B cell (primary cell): ENCODE measurements at regions not wholly inside any gene's neighbourhood (a gene's known extent, or its start where the extent isn't known, plus 50 kb on each side); places are given as distances from the start of the nearest gene placed in this dataset.

Experiments used
- ATAC-seq: fragments of 200-7000 bp; cut with Tn5 transposase; one replicate; pipeline ENCODE4 v1.10.0; 2021; ENCODE audit warnings: low read depth, mild to moderate bottlenecking, moderate number of reproducible peaks, moderate library complexity
- CTCF ChIA-PET: fragments of 350-600 bp; sonication (Branson Sonifier 250); formaldehyde crosslinking; loops from one replicate; lab custom pipeline; 2021; ENCODE audit warnings: antibody characterized with exemption, inconsistent platforms; lab: Charles Lee
- POLR2A ChIA-PET: fragments of 350-600 bp; sonication (Branson Sonifier 250); formaldehyde crosslinking; loops from one replicate; lab custom pipeline; 2021; ENCODE audit warnings: antibody characterized with exemption; lab: Charles Lee
- DNase-seq: peaks from one replicate; pipeline ENCODE4 v3.0.0; 2013
- H2AFZ ChIP-seq: 2 replicates; pipeline ENCODE4 v1.6.1; 2012; ENCODE audit warnings: mild to moderate bottlenecking, low read depth, low read length; ENCODE audit not compliant: insufficient read depth, poor library complexity, severe bottlenecking
- H3K27ac ChIP-seq, 2 donors: 1 replicate in 1 of 2; 2 replicates in 1 of 2; pipeline ENCODE4 v1.5.1; 2012 to 2013; ENCODE audit warnings: low read length in 2 of 2, mild to moderate bottlenecking in 2 of 2, moderate library complexity in 1 of 2
- H3K27me3 ChIP-seq, 4 experiments: fragments of 200-600 bp in 1 of 4; sonication (generic) in 1 of 4; replicated peaks in 1 of 4; 1 replicate in 2 of 4; 2 replicates in 2 of 4; pipeline versions ENCODE4 v1.6.1 to v1.7.0; 2013 to 2016; ENCODE audit warnings: low read length in 3 of 4, mild to moderate bottlenecking in 2 of 4, mixed read lengths in 1 of 4, moderate library complexity in 1 of 4; ENCODE audit not compliant: insufficient read depth in 4 of 4, control insufficient read depth in 3 of 4; ENCODE audit errors: control extremely low read depth in 1 of 4
- H3K36me3 ChIP-seq, 2 experiments: replicated peaks in 1 of 2; 1 replicate in 1 of 2; 2 replicates in 1 of 2; pipeline versions ENCODE4 v1.6.1 to v1.7.1; 2013; ENCODE audit warnings: low read length in 1 of 2; ENCODE audit not compliant: insufficient read depth in 2 of 2, control insufficient read depth in 1 of 2; ENCODE audit errors: control extremely low read depth in 1 of 2, extremely low read depth in 1 of 2
- H3K4me1 ChIP-seq, 2 donors: fragments of 200-600 bp in 1 of 2; sonication (generic) in 1 of 2; 1 replicate in 1 of 2; 2 replicates in 1 of 2; pipeline versions ENCODE4 v1.5.1 to v1.6.1; 2013 to 2017; ENCODE audit warnings: low read length in 2 of 2; ENCODE audit not compliant: control insufficient read depth in 2 of 2, insufficient read depth in 2 of 2
- H3K4me2 ChIP-seq: replicated peaks from 2 replicates; pipeline ENCODE3; 2012; ENCODE audit warnings: mild to moderate bottlenecking, low read depth, low read length; ENCODE audit not compliant: poor library complexity, severe bottlenecking
- H3K4me3 ChIP-seq, 5 experiments: fragments of 200-600 bp in 1 of 5; sonication (generic) in 1 of 5; 1 replicate in 3 of 5; 2 replicates in 2 of 5; pipeline versions ENCODE4 v1.5.1 to v1.7.0; 2011 to 2016; ENCODE audit warnings: low read length in 4 of 5, mild to moderate bottlenecking in 4 of 5, low read depth in 2 of 5, control low read depth in 1 of 5, moderate library complexity in 1 of 5; ENCODE audit not compliant: insufficient read depth in 1 of 5; ENCODE audit errors: control extremely low read depth in 1 of 5, extremely low read depth in 1 of 5
- H3K79me2 ChIP-seq: fragments of 200-600 bp; sonication (generic); one replicate; pipeline ENCODE4 v1.6.0; 2016; ENCODE audit warnings: low read length; ENCODE audit not compliant: control insufficient read depth, insufficient read depth
- H3K9ac ChIP-seq: fragments of 200-600 bp; sonication (generic); 2 replicates; pipeline ENCODE4 v1.6.1; 2017; ENCODE audit warnings: mild to moderate bottlenecking, low read length, moderate library complexity
- H3K9me3 ChIP-seq, 3 donors: one replicate each; pipeline versions ENCODE4 v1.6.1 to v1.7.1; 2013; ENCODE audit warnings: low read length in 2 of 3; ENCODE audit not compliant: control insufficient read depth in 2 of 3, insufficient read depth in 1 of 3; ENCODE audit errors: control extremely low read depth in 1 of 3
- H4K20me1 ChIP-seq: 2 replicates; pipeline ENCODE4 v1.6.0; 2012; ENCODE audit warnings: mild to moderate bottlenecking, low read length; ENCODE audit not compliant: insufficient read depth, control insufficient read depth, poor library complexity, severe bottlenecking
- H3K27ac Mint-ChIP-seq: one replicate; pipeline ENCODE4 v1.8.0; 2021; ENCODE audit warnings: mixed read lengths
- H3K27me3 Mint-ChIP-seq: one replicate; pipeline ENCODE4 v1.8.0; 2021; ENCODE audit warnings: mixed read lengths
- H3K4me1 Mint-ChIP-seq: one replicate; pipeline ENCODE4 v1.8.0; 2021; ENCODE audit warnings: mixed read lengths
- H3K4me3 Mint-ChIP-seq: one replicate; pipeline ENCODE4 v1.8.0; 2021; ENCODE audit warnings: mixed read lengths
- H3K9me3 Mint-ChIP-seq: one replicate; pipeline ENCODE4 v1.8.0; 2022; ENCODE audit warnings: mixed read lengths; ENCODE audit not compliant: insufficient read depth
- EZH2 ChIP-seq: IDR thresholded peaks from 2 replicates; pipeline ENCODE4 v1.6.1; 2012; ENCODE audit warnings: borderline replicate concordance, low read depth, mild to moderate bottlenecking, moderate library complexity, low read length; ENCODE audit not compliant: insufficient read depth, poor library complexity, severe bottlenecking
- WGBS: methylation state at CpG from one replicate; pipeline ENCODE4 v1.1.5; 2013; ENCODE audit warnings: missing lambda C conversion rate; ENCODE audit not compliant: insufficient coverage; 5-methylcytosine and 5-hydroxymethylcytosine counted together
- intact Hi-C: fragments of 100-400 bp; cut with micrococcal nuclease; formaldehyde crosslinking; loops from one replicate; pipeline ENCODE4 v1.10.0; 2022
- TF ChIP-seq, protein P1 (sequence below): fragments of 200-600 bp; IDR thresholded peaks from one replicate; pipeline ENCODE4 v1.8.0; 2022; ENCODE audit warnings: antibody characterized with exemption, mild to moderate bottlenecking

DNA sequence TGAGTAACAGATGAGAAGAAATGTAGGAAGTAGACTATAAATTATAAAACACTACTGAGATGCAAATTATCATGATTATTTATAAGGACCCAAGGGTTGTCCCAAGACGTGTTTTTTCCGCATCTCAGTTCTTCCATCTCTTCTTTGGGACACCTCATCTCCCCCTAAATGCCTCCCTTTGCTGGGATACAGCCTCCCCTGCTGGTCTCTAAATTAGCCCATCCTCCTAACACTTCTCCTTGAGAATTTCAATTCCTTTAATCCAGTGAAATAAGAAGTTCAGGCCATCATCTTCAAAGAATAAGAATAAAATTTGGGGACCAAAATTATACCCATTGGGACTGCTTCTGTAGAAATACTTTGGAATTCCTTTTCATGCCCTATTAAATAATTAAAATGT lies 667.0 kb downstream of the BCL11B start:
- H3K27ac Mint-ChIP-seq, result no peak overlapping the region
- ChIA-PET CTCF (no interaction called here), POLR2A (no interaction called here)
- WGBS, result 92% methylated on average over 2 of the region's 2 CpGs
- intact Hi-C loops, result no loop called here
- no peaks in the 10 kb centered on the region for H3K4me1 ChIP-seq
- ATAC-seq, result no peak
- no peak overlapping the region for H3K4me3 Mint-ChIP-seq
- H3K4me1 Mint-ChIP-seq, result no peaks in the 10 kb centered on the region
- no peaks in the 10 kb centered on the region for H4K20me1 ChIP-seq
- H3K4me2 ChIP-seq, result no peak overlapping the region
- no peaks in the 10 kb centered on the region for H3K36me3 ChIP-seq
- peaks cover 3% of the 10 kb centered on the region for H3K9me3 Mint-ChIP-seq
- H3K27ac ChIP-seq, result no peak overlapping the region
- H3K27me3 Mint-ChIP-seq, result no peaks in the 10 kb centered on the region
- no peak overlapping the region for H3K4me3 ChIP-seq
- H3K79me2 ChIP-seq, result no peaks in the 10 kb centered on the region
- peaks cover 0 to 34% (median 0%) of the 10 kb centered on the region in 3 donors for H3K9me3 ChIP-seq
- H2AFZ ChIP-seq, result no peak overlapping the region
- TF ChIP-seq, protein P1, sequence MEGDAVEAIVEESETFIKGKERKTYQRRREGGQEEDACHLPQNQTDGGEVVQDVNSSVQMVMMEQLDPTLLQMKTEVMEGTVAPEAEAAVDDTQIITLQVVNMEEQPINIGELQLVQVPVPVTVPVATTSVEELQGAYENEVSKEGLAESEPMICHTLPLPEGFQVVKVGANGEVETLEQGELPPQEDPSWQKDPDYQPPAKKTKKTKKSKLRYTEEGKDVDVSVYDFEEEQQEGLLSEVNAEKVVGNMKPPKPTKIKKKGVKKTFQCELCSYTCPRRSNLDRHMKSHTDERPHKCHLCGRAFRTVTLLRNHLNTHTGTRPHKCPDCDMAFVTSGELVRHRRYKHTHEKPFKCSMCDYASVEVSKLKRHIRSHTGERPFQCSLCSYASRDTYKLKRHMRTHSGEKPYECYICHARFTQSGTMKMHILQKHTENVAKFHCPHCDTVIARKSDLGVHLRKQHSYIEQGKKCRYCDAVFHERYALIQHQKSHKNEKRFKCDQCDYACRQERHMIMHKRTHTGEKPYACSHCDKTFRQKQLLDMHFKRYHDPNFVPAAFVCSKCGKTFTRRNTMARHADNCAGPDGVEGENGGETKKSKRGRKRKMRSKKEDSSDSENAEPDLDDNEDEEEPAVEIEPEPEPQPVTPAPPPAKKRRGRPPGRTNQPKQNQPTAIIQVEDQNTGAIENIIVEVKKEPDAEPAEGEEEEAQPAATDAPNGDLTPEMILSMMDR, result no peak
- TF ChIP-seq EZH2, result no peak
- H3K27me3 ChIP-seq, result no peaks in the 10 kb centered on the region
- no peak overlapping the region for H3K9ac ChIP-seq
- DNase-seq, result no peak

DNA sequence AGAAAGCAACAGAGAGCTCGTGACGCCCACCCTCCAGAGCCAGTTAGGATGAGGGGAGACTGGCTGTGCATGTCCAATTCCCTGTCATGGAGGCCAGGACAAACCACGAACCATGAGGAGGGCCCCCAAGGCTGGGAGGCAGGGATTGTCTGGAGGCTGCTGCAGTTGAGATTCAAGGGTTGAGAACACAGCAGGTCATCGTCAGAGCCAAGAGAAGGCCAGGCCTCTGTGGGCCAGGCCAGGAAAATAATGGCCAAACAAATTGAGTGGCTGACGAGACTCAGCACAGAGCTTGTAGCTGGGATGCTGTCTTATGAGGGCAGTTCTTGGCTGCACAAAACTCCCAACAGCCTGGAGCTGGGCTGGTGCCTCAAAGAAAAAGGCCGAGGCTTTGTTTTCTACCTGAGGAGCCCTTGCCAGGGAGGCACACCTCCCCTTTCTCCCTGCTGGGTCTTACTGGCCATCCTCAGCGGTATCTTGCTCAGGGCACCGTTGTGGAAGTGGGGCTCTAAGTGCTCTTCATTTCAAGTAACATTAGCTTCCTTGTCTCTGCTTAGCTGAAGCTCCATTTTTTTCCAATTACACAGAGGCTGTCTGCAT lies 665.9 kb downstream of the BCL11B start:
- WGBS, result 80% methylated on average over 6 of the region's 8 CpGs
- ChIA-PET CTCF (no interaction called here), POLR2A (no interaction called here)
- ATAC-seq (no peak), DNase-seq (no peak)
- TF ChIP-seq EZH2, result no peak
- TF ChIP-seq, protein P1, result no peak
- peaks cover 0 to 37% (median 0%) of the 10 kb centered on the region in 3 donors for H3K9me3 ChIP-seq
- peaks cover 3% of the 10 kb centered on the region for H3K9me3 Mint-ChIP-seq
- no peaks in the 10 kb centered on the region for H3K27me3 Mint-ChIP-seq
- no peak overlapping the region for H3K9ac ChIP-seq
- no peak overlapping the region for H3K4me3 ChIP-seq
- H3K27ac ChIP-seq, result no peak overlapping the region
- H3K27me3 ChIP-seq, result no peaks in the 10 kb centered on the region
- H3K79me2 ChIP-seq, result no peaks in the 10 kb centered on the region
- H2AFZ ChIP-seq, result no peak overlapping the region
- intact Hi-C loops, result no loop called here
- no peaks in the 10 kb centered on the region for H3K36me3 ChIP-seq
- no peaks in the 10 kb centered on the region for H4K20me1 ChIP-seq
- no peaks in the 10 kb centered on the region for H3K4me1 Mint-ChIP-seq
- H3K27ac Mint-ChIP-seq, result no peak overlapping the region
- no peaks in the 10 kb centered on the region for H3K4me1 ChIP-seq
- H3K4me3 Mint-ChIP-seq, result no peak overlapping the region
- no peak overlapping the region for H3K4me2 ChIP-seq
